ENCODE measurements at regions not wholly inside any gene's neighbourhood (a gene's known extent, or its start where the extent isn't known, plus 50 kb on each side); places are given as distances from the start of the nearest gene placed in this dataset.

DNA sequence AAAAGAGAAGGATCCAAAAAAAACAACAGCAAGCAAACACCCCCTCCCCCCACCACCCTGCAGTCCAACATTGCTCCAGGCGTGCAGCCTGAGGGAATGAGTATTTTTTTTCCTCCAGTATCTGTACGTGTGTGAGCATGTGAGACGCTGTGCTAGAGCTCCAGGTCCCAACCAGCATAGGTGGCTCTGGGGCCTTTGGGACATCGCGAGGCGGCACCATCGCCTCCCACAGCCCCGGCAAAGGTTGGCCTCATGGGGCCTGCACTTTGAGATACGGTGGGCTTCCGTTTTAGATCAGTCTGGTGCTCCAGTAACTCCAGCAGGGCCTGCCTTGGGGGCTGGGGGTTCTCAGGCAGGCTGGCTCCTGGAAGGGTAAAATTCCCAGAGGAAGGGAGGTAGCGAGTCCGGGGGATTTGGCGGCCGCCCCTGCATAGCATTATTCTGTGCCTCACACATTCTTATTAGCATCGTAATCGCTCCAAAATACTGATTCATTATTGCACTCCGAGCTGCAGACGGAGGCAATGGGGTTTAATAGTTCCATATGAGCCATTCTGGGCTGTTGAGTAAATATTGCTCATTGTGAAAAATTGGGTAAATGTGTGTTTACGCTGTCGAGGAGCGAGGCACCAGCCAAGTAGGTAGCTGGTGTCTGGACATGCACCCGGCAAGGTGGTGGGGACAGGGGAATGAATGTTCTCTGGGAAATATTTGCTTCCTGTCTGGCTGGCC, 143.1 kb upstream of the MYL2 start:
- DNase-seq (ENCODE audit: low spot score in 2 of 2): no peak
- Histone ChIP-seq H3K9me3 (no peaks in the 10 kb centered on the region), H3K4me3 (no peak overlapping the region), H3K27me3 (no peaks in the 10 kb centered on the region), H3K36me3 (no peaks in the 10 kb centered on the region), H3K4me1 (no peaks in the 10 kb centered on the region), H3K27ac (no peak overlapping the region)
- intact Hi-C loops (cut with DNase I; ENCODE audit: low total_unique reads): no loop called here
- no peak for TF ChIP-seq POLR2A (IDR thresholded peaks at IDR 0.05)
- no peak for TF ChIP-seq POLR2AphosphoS5 (IDR thresholded peaks at IDR 0.05)
- TF ChIP-seq, protein P1, sequence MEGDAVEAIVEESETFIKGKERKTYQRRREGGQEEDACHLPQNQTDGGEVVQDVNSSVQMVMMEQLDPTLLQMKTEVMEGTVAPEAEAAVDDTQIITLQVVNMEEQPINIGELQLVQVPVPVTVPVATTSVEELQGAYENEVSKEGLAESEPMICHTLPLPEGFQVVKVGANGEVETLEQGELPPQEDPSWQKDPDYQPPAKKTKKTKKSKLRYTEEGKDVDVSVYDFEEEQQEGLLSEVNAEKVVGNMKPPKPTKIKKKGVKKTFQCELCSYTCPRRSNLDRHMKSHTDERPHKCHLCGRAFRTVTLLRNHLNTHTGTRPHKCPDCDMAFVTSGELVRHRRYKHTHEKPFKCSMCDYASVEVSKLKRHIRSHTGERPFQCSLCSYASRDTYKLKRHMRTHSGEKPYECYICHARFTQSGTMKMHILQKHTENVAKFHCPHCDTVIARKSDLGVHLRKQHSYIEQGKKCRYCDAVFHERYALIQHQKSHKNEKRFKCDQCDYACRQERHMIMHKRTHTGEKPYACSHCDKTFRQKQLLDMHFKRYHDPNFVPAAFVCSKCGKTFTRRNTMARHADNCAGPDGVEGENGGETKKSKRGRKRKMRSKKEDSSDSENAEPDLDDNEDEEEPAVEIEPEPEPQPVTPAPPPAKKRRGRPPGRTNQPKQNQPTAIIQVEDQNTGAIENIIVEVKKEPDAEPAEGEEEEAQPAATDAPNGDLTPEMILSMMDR (IDR thresholded peaks at IDR 0.05): no peak

DNA sequence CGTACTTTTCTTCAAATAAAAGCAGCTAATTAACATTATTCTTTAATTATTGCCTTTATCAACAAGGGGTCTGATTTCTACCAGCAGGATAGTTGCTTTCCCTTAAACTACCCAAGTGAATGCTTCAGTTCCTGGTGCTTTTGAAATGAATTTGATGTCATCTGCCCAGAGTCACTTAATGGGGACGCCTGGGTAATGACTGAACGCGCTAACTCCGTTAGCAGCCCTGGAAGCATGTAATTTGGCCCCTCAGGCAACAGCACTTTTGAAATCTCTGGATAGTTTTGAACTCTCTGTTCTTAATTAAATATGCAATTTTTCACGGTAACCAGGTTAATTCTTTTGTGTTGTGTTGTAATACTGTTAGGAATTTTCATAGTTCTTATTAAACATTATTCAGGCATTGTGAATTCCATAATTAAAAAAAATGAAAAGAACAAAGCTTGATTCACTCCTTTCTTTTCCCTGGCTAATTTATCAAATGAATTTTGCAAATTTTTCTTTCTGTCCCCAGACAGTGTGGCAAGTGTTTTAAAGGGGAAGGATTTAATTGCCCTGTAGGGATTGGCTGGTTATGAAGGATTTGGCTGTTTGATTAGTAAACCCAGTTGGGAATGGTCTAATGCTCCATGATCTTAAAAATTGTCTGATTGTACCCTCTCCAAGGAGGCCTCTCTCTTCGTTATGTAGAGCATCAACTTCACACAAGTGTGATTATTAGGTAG, 137.5 kb upstream of the MYL2 start:
- H3K4me1 ChIP-seq: no peaks in the 10 kb centered on the region
- TF ChIP-seq POLR2A (IDR thresholded peaks at IDR 0.05): no peak
- TF ChIP-seq POLR2AphosphoS5 (IDR thresholded peaks at IDR 0.05): no peak
- TF ChIP-seq, protein P1 (IDR thresholded peaks at IDR 0.05): no peak
- no peak overlapping the region for H3K4me3 ChIP-seq
- DNase-seq (ENCODE audit: low spot score in 2 of 2): peak in 1 of 2 donors; percentile 36
- H3K36me3 ChIP-seq: no peaks in the 10 kb centered on the region
- H3K9me3 ChIP-seq: no peaks in the 10 kb centered on the region
- H3K27me3 ChIP-seq: no peaks in the 10 kb centered on the region
- intact Hi-C loops (cut with DNase I; ENCODE audit: low total_unique reads): no loop called here
- H3K27ac ChIP-seq: peak overlapping the region in 1 of 2 donors; percentile 38

DNA sequence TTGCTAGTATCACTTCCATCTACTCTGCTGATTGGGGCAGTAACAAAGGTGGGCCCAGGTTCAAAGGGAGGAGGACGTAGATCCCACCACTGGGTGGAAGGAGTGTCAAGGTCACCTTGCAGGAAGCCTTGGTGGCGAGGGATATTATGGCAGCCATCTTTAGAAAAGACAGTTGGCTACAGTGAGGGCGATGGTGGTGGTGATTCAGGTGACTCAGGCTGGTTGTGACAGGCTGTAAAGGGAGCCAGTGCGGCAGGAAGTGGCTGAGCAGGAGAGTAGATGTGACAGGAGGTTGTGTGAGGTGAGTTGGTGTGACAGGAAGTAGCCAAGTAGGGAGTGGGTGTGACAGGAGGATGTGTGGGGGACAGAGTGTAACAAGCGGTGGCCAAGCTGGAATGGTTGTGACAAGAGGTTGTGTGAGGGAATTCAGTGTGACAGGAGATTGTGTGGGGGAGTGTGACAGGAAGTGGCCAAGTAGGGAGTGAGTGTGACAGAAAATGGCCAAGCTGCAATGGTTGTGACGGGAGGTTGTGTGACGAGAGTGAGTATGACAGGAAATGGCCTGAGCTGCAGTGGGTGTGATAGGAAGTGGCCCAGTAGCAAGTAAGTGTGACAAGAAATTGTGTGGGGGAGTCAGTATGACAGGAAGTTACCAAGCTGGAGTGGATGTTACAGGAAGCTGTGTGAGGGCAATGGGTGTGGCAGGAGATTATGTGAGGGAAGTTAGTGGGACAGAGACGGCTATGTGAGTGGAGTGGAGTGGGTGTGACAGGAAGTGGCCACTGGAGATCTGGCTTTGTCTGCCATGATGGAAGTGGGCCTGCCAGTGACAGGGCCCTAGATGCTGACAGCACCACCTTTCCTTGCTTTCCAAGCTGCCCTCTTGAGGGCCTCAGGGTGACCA, 136.5 kb upstream of the MYL2 start:
- no peak for DNase-seq (ENCODE audit: low spot score in 2 of 2)
- Histone ChIP-seq H3K27me3 (no peaks in the 10 kb centered on the region), H3K27ac (peak overlapping the region in 1 of 2 donors; percentile 38), H3K9me3 (peaks cover 0 to 3% of the 10 kb centered on the region in 2 donors), H3K36me3 (no peaks in the 10 kb centered on the region), H3K4me3 (no peak overlapping the region), H3K4me1 (no peaks in the 10 kb centered on the region)
- intact Hi-C loops (cut with DNase I; ENCODE audit: low total_unique reads): no loop called here
- TF ChIP-seq, protein P1 (IDR thresholded peaks at IDR 0.05): no peak
- TF ChIP-seq POLR2A (IDR thresholded peaks at IDR 0.05) (no peak), POLR2AphosphoS5 (IDR thresholded peaks at IDR 0.05) (no peak)

DNA sequence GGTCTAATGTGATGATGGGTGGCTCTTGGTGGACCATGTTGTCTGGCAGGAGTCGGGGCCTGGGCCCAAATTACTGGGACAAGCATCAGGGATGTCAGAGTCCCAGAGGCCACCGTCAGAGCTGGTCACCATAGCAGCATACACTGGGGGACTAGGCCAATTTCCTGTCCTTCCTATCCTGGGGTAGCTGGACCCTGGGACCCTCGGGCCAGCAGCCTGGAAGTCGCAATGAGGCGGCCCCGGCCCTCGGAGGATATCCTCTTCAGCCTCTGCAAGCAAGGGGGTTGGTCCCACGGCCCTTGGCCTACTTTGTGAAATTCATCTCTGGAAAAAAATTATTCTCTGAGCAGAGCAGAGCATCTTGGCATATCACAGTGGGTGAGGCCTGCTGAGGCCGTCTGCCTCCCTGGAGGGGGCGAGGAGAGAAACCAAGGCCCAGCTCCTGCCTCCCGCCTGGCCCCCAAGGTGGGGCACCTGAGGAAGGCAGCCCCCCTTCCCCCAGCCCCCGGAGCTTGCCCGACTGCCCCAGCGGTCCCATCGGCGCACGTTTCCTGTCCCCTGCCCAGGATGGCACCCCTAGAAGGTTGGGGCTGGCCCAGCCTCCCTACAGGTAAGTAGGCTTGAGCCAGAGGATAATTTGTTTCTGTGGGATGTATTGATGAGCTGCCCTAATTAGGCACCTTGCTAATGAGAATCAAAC, 135.0 kb upstream of the MYL2 start:
- intact Hi-C loops (cut with DNase I; ENCODE audit: low total_unique reads): no loop called here
- no peaks in the 10 kb centered on the region for H3K27me3 ChIP-seq
- H3K36me3 ChIP-seq: no peaks in the 10 kb centered on the region
- H3K4me1 ChIP-seq: no peaks in the 10 kb centered on the region
- no peak for TF ChIP-seq POLR2AphosphoS5 (IDR thresholded peaks at IDR 0.05)
- TF ChIP-seq POLR2A (IDR thresholded peaks at IDR 0.05): no peak
- TF ChIP-seq, protein P1 (IDR thresholded peaks at IDR 0.05): no peak
- no peak overlapping the region for H3K4me3 ChIP-seq
- peaks cover 0 to 10% of the 10 kb centered on the region in 2 donors for H3K9me3 ChIP-seq
- no peak overlapping the region for H3K27ac ChIP-seq
- DNase-seq (ENCODE audit: low spot score in 2 of 2): no peak

All from breast epithelium (tissue), 4 donors.